ENCODE measurements at regions not wholly inside any gene's neighbourhood (a gene's known extent, or its start where the extent isn't known, plus 50 kb on each side); places are given as distances from the start of the nearest gene placed in this dataset.

GRCh38 chr9:93894691-93895079, 60.5 kb downstream of the BARX1 start:
- no peaks in the 10 kb centered on the region for H3K27me3 ChIP-seq (ENCODE audit: control insufficient read depth, insufficient read depth, low read length)
- H3K36me3 ChIP-seq (ENCODE audit: control insufficient read depth, insufficient read depth, low read length) = no peaks in the 10 kb centered on the region
- POLR2A ChIA-PET = no interaction called here
- H3K4me3 ChIP-seq (ENCODE audit: low read depth, low read length) = no peak overlapping the region
- DNase-seq (ENCODE audit: low read depth) = no peak
- no peak for TF ChIP-seq CTCF (IDR thresholded peaks at IDR 0.05; ENCODE audit: insufficient read depth, low read depth, low read length)
- CTCF ChIA-PET = interaction anchor here (0.6 kb wide), 1 partner anchor 561 kb away, joined by 3 read pairs; no protein-coding TSS in a partner anchor

- no peaks in the 10 kb centered on the region for H3K27me3 ChIP-seq (ENCODE audit: control insufficient read depth, insufficient read depth, low read length)
- ChIA-PET POLR2A (no interaction called here), CTCF (no interaction called here)
- no peak for DNase-seq (ENCODE audit: low read depth)
- H3K36me3 ChIP-seq (ENCODE audit: control insufficient read depth, insufficient read depth, low read length) = no peaks in the 10 kb centered on the region
- TF ChIP-seq CTCF (IDR thresholded peaks at IDR 0.05; ENCODE audit: insufficient read depth, low read depth, low read length) = no peak
- H3K4me3 ChIP-seq (ENCODE audit: low read depth, low read length) = no peak overlapping the region
Observed at GRCh38 chr9:93893899-93894690, 61.1 kb downstream of the BARX1 start.

GRCh38 chr9:93893194-93893593, 62.0 kb downstream of the BARX1 start:
- Histone ChIP-seq H3K36me3 (ENCODE audit: control insufficient read depth, insufficient read depth, low read length) (no peaks in the 10 kb centered on the region), H3K27me3 (ENCODE audit: control insufficient read depth, insufficient read depth, low read length) (no peaks in the 10 kb centered on the region), H3K4me3 (ENCODE audit: low read depth, low read length) (no peak overlapping the region)
- POLR2A ChIA-PET = no interaction called here
- DNase-seq (ENCODE audit: low read depth) = no peak
- TF ChIP-seq CTCF (IDR thresholded peaks at IDR 0.05; ENCODE audit: insufficient read depth, low read depth, low read length) = no peak
- CTCF ChIA-PET = no interaction called here

- Histone ChIP-seq H3K27me3 (ENCODE audit: control insufficient read depth, insufficient read depth, low read length) (no peaks in the 10 kb centered on the region), H3K4me3 (ENCODE audit: low read depth, low read length) (no peak overlapping the region), H3K36me3 (ENCODE audit: control insufficient read depth, insufficient read depth, low read length) (no peaks in the 10 kb centered on the region)
- TF ChIP-seq CTCF (IDR thresholded peaks at IDR 0.05; ENCODE audit: insufficient read depth, low read depth, low read length) = no peak
- ChIA-PET POLR2A (no interaction called here), CTCF (interaction anchor here (1.5 kb wide), 1 partner anchor 72 kb away, joined by 4 read pairs; no protein-coding TSS in a partner anchor)
- DNase-seq (ENCODE audit: low read depth) = no peak
Observed at GRCh38 chr9:93892748-93893147, 62.4 kb downstream of the BARX1 start.

DNA sequence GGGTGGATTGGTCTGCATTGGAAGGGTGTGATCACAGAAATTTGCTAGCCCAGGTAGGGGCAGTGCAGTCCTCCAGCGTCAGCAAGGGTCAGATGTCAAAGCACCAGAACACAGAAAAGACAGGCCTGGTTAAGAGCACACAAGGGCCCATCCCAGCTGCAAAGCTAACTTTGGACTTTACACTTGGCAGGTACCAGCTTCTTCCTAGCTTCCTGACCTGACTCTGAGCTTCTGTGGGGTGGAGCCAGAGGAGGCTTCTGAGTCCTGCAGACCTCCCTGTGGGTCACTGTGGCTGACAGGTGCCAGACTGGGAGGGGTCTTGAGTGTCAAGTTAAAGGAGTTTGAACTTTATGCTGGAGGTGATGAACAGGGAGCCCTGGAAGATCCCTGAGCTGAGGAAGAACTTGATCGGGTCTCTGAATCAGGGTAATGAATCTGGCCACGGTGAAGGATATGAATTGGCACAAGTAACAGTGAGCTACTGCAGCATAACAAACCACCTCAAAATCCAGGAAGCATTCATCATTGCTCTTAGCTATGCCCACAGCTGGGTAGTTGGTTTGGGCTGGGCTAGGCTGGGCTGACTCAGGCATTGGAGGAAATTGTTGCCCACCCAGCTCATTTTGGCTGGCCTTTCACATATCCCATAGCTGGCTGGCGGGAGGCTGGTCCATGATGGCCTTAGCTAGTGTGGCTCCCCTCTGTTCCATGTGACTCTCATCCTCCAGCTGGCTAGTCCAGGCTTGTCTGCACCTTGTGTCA, 63.4 kb downstream of the BARX1 start:
- Histone ChIP-seq H3K4me3 (ENCODE audit: low read depth, low read length) (no peak overlapping the region), H3K27me3 (ENCODE audit: control insufficient read depth, insufficient read depth, low read length) (no peaks in the 10 kb centered on the region; the same call in 1 of the 2 replicates), H3K36me3 (ENCODE audit: control insufficient read depth, insufficient read depth, low read length) (no peaks in the 10 kb centered on the region)
- TF ChIP-seq CTCF (IDR thresholded peaks at IDR 0.05; ENCODE audit: insufficient read depth, low read depth, low read length) = no peak
- no peak for DNase-seq (ENCODE audit: low read depth)
- POLR2A ChIA-PET = no interaction called here
- CTCF ChIA-PET = interaction anchor here (1.5 kb wide), 1 partner anchor 71 kb away, joined by 4 read pairs; no protein-coding TSS in a partner anchor

Measured in BJ (cell line).